ENCODE measurements at regions not wholly inside any gene's neighbourhood (a gene's known extent, or its start where the extent isn't known, plus 50 kb on each side); places are given as distances from the start of the nearest gene placed in this dataset.

- FAIRE-seq (no peak), DNase-seq (ENCODE audit: insufficient read length, low spot score) (no peak)
- no peak for TF ChIP-seq CTCF (IDR thresholded peaks at IDR 0.05; ENCODE audit: insufficient read depth, missing control alignments)
Measured at GRCh38 chr22:47474464-47474863, 712.0 kb downstream of the TBC1D22A start.

- no peak for TF ChIP-seq CTCF (IDR thresholded peaks at IDR 0.05; ENCODE audit: insufficient read depth, missing control alignments)
- no peak for FAIRE-seq
- DNase-seq (ENCODE audit: insufficient read length, low spot score), result no peak
Measured at GRCh38 chr22:47472636-47473035, 710.2 kb downstream of the TBC1D22A start.

- FAIRE-seq, result no peak
- no peak for TF ChIP-seq CTCF (IDR thresholded peaks at IDR 0.05; ENCODE audit: insufficient read depth, missing control alignments)
- no peak for DNase-seq (ENCODE audit: insufficient read length, low spot score)
Measured at GRCh38 chr22:47471406-47471805, 709.0 kb downstream of the TBC1D22A start.

GRCh38 chr22:47465809-47466208, 703.4 kb downstream of the TBC1D22A start:
- DNase-seq (ENCODE audit: insufficient read length, low spot score) (no peak), FAIRE-seq (no peak)
- no peak for TF ChIP-seq CTCF (IDR thresholded peaks at IDR 0.05; ENCODE audit: insufficient read depth, missing control alignments)

- no peak for TF ChIP-seq CTCF (IDR thresholded peaks at IDR 0.05; ENCODE audit: insufficient read depth, missing control alignments)
- no peak for FAIRE-seq
- DNase-seq (ENCODE audit: insufficient read length, low spot score), result no peak
Measured at GRCh38 chr22:47465222-47465621, 702.8 kb downstream of the TBC1D22A start.

- FAIRE-seq (no peak), DNase-seq (ENCODE audit: insufficient read length, low spot score) (no peak)
- TF ChIP-seq CTCF (IDR thresholded peaks at IDR 0.05; ENCODE audit: insufficient read depth, missing control alignments), result no peak
Measured at GRCh38 chr22:47463220-47463619, 700.8 kb downstream of the TBC1D22A start.

GRCh38 chr22:47460861-47461260, 698.4 kb downstream of the TBC1D22A start:
- no peak for FAIRE-seq
- TF ChIP-seq CTCF (IDR thresholded peaks at IDR 0.05; ENCODE audit: insufficient read depth, missing control alignments), result no peak
- no peak for DNase-seq (ENCODE audit: insufficient read length, low spot score)

All from D721Med (cell line).